Cardiac fibroblast (primary cell): ENCODE measurements at regions not wholly inside any gene's neighbourhood (a gene's known extent, or its start where the extent isn't known, plus 50 kb on each side); places are given as distances from the start of the nearest gene placed in this dataset.

Experiments
- DNase-seq, 2 donors: peaks; one replicate each; pipeline versions ENCODE4 v3.0.0 to v3.0.0-alpha.2; 2010; ENCODE audit warnings: low read depth in 2 of 2
- H3K4me3 ChIP-seq, 2 donors: replicated peaks in 1 of 2; 1 replicate in 1 of 2; 2 replicates in 1 of 2; pipeline ENCODE4 v1.5.1; 2011; ENCODE audit warnings: low read depth in 2 of 2, low read length in 2 of 2, mild to moderate bottlenecking in 2 of 2, moderate library complexity in 1 of 2
- CTCF ChIP-seq: IDR thresholded peaks from one replicate; pipeline ENCODE4 v1.5.1; 2011; ENCODE audit warnings: low read depth, mild to moderate bottlenecking, low read length, inconsistent platforms

GRCh38 chr11:92740276-92740675 lies 229.2 kb upstream of the MTNR1B start:
- no peak overlapping the region for H3K4me3 ChIP-seq
- TF ChIP-seq CTCF: no peak
- DNase-seq: no peak

GRCh38 chr11:92744929-92745585 lies 224.4 kb upstream of the MTNR1B start:
- TF ChIP-seq CTCF: no peak
- DNase-seq: no peak
- no peak overlapping the region for H3K4me3 ChIP-seq

DNA sequence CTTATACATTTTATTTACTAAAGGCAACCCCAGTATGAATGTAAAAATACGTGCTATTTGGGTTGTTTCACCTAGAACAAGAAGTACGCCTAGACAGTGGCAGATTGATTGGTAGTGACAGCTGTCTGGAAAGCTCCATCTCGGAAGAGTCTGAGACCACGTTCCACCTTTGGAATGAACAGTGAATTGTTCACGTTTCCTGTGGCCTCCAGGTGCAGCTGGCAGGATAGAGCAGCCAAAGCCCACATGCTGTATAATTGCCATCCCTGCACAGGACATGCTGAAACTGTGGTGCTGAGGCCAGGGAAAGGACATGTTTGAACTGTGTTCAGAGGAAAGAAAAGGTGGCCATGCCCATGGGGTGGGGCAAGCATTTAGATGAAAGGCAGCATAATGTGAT lies 218.7 kb upstream of the MTNR1B start:
- TF ChIP-seq CTCF: no peak
- no peak for DNase-seq
- H3K4me3 ChIP-seq: no peak overlapping the region

DNA sequence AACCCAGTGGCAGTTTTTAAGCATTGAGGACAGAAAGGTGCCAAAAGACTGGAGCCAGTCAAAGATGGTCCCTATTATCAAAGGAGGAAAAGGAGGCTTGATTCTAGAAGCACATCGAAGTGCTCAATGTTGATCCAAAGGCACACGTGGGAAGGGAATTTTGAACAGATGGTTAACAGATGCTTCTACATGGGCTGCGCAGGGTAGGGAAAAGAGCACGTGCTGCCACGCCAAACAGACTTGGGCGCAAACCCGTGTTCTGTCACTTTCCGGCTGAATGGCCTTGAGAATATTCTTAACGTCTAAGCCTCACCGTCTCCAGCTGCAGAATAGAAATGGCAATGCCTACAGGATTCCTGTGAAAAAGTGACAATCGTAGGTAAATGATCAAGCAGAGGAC lies 217.9 kb upstream of the MTNR1B start:
- TF ChIP-seq CTCF: no peak
- no peak for DNase-seq
- H3K4me3 ChIP-seq: no peak overlapping the region

GRCh38 chr11:92752122-92752521 lies 217.3 kb upstream of the MTNR1B start:
- no peak for TF ChIP-seq CTCF
- no peak overlapping the region for H3K4me3 ChIP-seq
- DNase-seq: no peak

- no peak for TF ChIP-seq CTCF
- no peak overlapping the region for H3K4me3 ChIP-seq
- no peak for DNase-seq
Observed at GRCh38 chr11:92753161-92753560, 216.3 kb upstream of the MTNR1B start.

- no peak for TF ChIP-seq CTCF
- no peak for DNase-seq
- H3K4me3 ChIP-seq: no peak overlapping the region
Observed at GRCh38 chr11:92758241-92758780, 211.1 kb upstream of the MTNR1B start.
